Stomach smooth muscle (tissue), 2 donors: ENCODE measurements at regions not wholly inside any gene's neighbourhood (a gene's known extent, or its start where the extent isn't known, plus 50 kb on each side); places are given as distances from the start of the nearest gene placed in this dataset.

ENCODE experiments used
- H3K27ac ChIP-seq: one replicate; pipeline ENCODE4 v1.7.0; 2013; ENCODE audit warnings: mild to moderate bottlenecking, low read length, inconsistent platforms
- H3K27me3 ChIP-seq, 2 donors: one replicate each; pipeline ENCODE4 v1.7.0; 2013; ENCODE audit warnings: low read length in 2 of 2; ENCODE audit not compliant: insufficient read depth in 2 of 2, control insufficient read depth in 1 of 2
- H3K36me3 ChIP-seq, 2 donors: one replicate each; pipeline ENCODE4 v1.7.0; 2013; ENCODE audit warnings: low read length in 2 of 2; ENCODE audit not compliant: control insufficient read depth in 2 of 2, insufficient read depth in 2 of 2
- H3K4me1 ChIP-seq: one replicate; pipeline ENCODE4 v1.7.0; 2013; ENCODE audit warnings: low read length; ENCODE audit not compliant: control insufficient read depth, insufficient read depth
- H3K4me3 ChIP-seq, 2 donors: one replicate each; pipeline ENCODE4 v1.7.0; 2013; ENCODE audit warnings: low read length in 2 of 2
- H3K9ac ChIP-seq, 2 donors: one replicate each; pipeline ENCODE4 v1.7.0; 2013; ENCODE audit warnings: low read length in 2 of 2, mild to moderate bottlenecking in 1 of 2
- H3K9me3 ChIP-seq, 2 donors: one replicate each; pipeline ENCODE4 v1.7.0; 2013; ENCODE audit warnings: low read length in 2 of 2; ENCODE audit not compliant: control insufficient read depth in 2 of 2
- donor health status: healthy.
- donor health status: Pancreatic carcinoma.

DNA sequence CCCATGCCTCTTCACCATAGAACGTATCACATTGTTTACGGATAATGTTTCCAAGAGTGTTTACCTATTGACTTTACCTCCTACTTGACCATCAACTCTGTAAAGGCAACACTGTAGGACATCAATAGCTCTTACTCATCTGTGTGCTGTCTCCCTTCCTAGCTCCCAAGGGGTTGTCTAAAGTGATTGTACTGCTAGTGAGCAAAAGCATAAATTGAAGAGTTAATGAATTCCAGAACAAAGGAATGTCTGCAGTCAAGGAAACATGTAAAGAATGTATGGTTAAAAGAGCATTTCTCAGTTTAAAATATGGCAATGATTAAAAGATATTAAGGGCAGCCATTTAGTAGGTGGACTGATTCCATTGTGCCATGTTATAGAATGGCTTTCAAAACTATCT, 985.4 kb downstream of the TBC1D32 start:
- H3K9me3 ChIP-seq, result peaks cover 0 to 2% of the 10 kb centered on the region in 2 donors
- no peak overlapping the region for H3K4me3 ChIP-seq
- no peak overlapping the region for H3K27ac ChIP-seq
- no peaks in the 10 kb centered on the region for H3K36me3 ChIP-seq
- H3K4me1 ChIP-seq, result no peaks in the 10 kb centered on the region
- H3K27me3 ChIP-seq, result no peaks in the 10 kb centered on the region
- H3K9ac ChIP-seq, result no peak overlapping the region

DNA sequence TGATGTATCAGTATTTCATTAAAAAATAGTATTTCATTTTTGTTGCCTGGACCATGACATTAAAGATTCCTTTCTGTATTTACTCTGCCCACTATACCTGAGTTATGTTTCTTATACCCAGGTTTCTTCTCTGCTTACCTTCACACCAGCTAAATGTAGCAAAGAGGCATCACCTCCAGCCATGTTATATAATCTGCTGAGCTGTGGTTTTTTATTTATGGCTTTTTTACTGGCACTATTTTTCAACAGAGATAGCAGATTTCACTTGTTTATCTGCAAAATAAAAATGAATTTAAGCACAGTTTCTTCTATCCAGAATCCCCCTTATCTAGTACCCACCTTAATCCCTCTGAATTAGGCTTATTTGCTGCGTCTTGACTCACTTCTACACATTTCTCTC, 979.0 kb upstream of the MAN1A1 start:
- H3K4me1 ChIP-seq, result no peaks in the 10 kb centered on the region
- no peak overlapping the region for H3K27ac ChIP-seq
- no peaks in the 10 kb centered on the region for H3K27me3 ChIP-seq
- H3K36me3 ChIP-seq, result no peaks in the 10 kb centered on the region
- H3K4me3 ChIP-seq, result no peak overlapping the region
- H3K9ac ChIP-seq, result no peak overlapping the region
- no peaks in the 10 kb centered on the region for H3K9me3 ChIP-seq

DNA sequence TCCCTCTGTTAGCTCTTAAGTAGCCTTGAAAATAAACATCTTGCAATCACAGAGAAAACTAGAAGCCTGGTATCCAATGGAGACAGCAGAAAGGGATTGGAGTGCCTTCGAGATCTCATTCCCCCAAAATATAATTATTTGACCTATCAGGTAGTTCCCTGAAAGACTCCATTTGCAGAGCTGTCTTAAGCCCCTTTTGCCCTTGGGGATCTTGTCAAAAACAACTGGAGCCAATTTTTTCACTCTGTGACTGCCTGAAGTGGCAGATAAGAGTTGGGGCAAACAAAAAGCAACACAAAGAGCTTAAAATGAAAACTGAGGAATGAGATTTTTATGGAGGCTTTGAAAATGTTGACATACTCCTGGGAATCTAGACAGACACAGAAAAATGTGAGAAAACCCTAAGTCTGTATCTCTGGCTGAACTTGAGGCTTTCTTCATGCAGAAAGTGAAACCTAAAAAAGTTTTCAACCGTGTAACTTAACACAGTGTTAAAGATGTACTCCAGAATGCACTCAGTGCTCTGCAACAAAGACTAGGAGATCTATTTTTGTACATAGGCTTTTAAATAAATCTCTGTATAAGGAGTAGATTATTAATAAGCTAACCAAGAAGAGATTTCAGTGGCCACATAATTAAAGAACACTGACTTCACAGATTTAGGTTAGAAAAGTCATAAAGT, 971.1 kb upstream of the MAN1A1 start:
- no peak overlapping the region for H3K4me3 ChIP-seq
- H3K9me3 ChIP-seq, result peaks cover 0 to 3% of the 10 kb centered on the region in 2 donors
- no peaks in the 10 kb centered on the region for H3K27me3 ChIP-seq
- no peaks in the 10 kb centered on the region for H3K36me3 ChIP-seq
- H3K27ac ChIP-seq, result no peak overlapping the region
- H3K4me1 ChIP-seq, result no peaks in the 10 kb centered on the region
- no peak overlapping the region for H3K9ac ChIP-seq

DNA sequence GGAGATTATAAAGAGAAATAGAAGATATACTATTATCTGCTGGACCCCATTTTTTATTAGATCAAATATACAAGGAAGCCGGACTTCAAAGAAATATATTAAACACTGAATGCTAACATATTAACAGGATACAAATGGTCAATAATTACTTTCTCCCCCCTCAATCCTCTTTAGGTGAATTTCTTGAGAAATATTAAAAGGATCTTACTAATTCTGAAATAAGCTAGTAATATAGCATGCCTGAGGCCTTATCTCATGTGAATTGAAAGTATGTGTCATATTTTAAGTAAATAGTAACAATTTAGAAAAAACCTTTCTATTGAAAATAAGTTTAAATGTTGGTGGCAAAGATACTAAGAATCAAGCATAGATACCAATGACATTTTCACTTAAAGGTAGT, 954.7 kb upstream of the MAN1A1 start:
- Histone ChIP-seq H3K36me3 (no peaks in the 10 kb centered on the region), H3K4me3 (no peak overlapping the region), H3K9ac (no peak overlapping the region), H3K4me1 (no peaks in the 10 kb centered on the region), H3K9me3 (no peaks in the 10 kb centered on the region), H3K27me3 (no peaks in the 10 kb centered on the region), H3K27ac (no peak overlapping the region)

DNA sequence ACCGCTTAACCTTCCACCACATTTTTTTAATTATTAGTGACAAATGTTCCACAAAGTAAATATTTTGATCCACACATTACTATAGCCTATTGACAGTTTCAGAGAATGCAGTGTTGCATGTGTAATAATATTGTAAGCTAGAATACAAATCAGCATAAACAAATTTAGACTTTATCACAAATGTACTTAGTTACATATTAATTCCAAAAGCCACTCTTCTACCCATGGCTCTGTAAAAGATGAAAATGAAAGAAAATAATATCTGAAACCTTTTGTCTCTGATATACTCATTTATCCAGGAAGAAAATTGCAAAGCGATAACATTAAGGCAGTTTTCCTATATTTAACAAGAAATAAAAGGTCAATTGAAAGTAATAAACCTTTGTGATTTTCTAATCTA, 954.0 kb upstream of the MAN1A1 start:
- H3K27ac ChIP-seq, result no peak overlapping the region
- H3K9ac ChIP-seq, result no peak overlapping the region
- no peaks in the 10 kb centered on the region for H3K27me3 ChIP-seq
- no peaks in the 10 kb centered on the region for H3K36me3 ChIP-seq
- H3K9me3 ChIP-seq, result no peaks in the 10 kb centered on the region
- no peak overlapping the region for H3K4me3 ChIP-seq
- H3K4me1 ChIP-seq, result no peaks in the 10 kb centered on the region

DNA sequence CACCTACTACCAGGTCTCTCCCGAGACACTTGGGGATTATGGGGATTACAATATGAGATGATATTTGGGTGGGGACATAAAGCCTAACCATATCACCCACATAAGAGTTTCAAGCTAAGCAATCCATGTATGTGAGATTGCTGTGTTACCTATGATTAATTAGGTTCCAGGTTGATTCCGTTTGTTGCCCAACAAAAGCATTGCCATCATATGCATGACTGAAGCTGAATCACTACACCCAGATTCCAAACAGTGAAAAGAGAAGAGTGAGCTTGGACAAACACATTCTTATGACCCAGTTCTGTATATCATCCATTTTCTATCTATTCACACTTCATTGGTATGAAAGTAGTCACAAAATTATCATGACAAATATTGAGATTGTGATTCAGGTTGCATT, 952.5 kb upstream of the MAN1A1 start:
- no peaks in the 10 kb centered on the region for H3K9me3 ChIP-seq
- H3K27ac ChIP-seq, result no peak overlapping the region
- H3K9ac ChIP-seq, result no peak overlapping the region
- H3K4me1 ChIP-seq, result no peaks in the 10 kb centered on the region
- no peaks in the 10 kb centered on the region for H3K27me3 ChIP-seq
- H3K36me3 ChIP-seq, result no peaks in the 10 kb centered on the region
- H3K4me3 ChIP-seq, result no peak overlapping the region

DNA sequence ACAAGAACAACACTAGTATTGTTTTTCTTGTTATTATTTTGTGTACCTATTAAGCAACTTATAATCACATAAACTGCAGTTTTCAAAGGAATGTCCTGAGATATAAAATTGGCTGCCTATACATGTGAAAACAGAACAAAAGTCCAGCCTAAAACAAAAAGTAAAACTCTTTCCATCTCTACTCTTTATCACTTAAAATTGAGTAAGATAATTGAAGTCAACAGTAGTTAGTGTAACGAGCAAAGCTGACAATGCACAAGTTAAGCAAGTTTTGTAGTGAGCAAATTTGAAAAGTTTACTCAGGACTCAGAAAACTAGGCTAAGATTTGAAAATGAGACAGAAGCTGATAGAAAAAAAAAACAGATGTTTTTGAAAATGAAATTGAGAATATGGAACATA, 941.4 kb upstream of the MAN1A1 start:
- Histone ChIP-seq H3K4me1 (no peaks in the 10 kb centered on the region), H3K36me3 (no peaks in the 10 kb centered on the region), H3K4me3 (no peak overlapping the region), H3K27me3 (no peaks in the 10 kb centered on the region), H3K27ac (no peak overlapping the region), H3K9me3 (no peaks in the 10 kb centered on the region), H3K9ac (no peak overlapping the region)

DNA sequence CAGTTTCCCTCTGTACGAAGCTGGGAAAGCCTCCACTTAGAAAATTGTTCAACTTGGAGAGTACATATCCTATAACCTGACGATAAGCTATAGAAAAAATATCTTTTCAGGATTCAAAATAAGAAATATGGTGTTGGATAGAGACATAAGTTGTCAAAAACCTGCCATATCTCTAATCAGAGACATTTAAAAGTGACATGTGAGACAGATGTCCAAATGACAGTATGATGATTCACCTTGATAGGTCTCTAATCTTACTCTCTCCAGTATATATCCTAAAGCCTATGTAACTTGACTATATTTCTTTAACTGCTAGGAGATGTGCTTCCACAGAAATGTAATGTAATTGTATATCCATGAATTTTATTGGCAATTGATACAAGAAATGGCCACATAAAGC, 932.4 kb upstream of the MAN1A1 start:
- no peak overlapping the region for H3K4me3 ChIP-seq
- no peaks in the 10 kb centered on the region for H3K36me3 ChIP-seq
- H3K27ac ChIP-seq, result no peak overlapping the region
- no peaks in the 10 kb centered on the region for H3K9me3 ChIP-seq
- H3K4me1 ChIP-seq, result no peaks in the 10 kb centered on the region
- H3K9ac ChIP-seq, result no peak overlapping the region
- H3K27me3 ChIP-seq, result no peaks in the 10 kb centered on the region

DNA sequence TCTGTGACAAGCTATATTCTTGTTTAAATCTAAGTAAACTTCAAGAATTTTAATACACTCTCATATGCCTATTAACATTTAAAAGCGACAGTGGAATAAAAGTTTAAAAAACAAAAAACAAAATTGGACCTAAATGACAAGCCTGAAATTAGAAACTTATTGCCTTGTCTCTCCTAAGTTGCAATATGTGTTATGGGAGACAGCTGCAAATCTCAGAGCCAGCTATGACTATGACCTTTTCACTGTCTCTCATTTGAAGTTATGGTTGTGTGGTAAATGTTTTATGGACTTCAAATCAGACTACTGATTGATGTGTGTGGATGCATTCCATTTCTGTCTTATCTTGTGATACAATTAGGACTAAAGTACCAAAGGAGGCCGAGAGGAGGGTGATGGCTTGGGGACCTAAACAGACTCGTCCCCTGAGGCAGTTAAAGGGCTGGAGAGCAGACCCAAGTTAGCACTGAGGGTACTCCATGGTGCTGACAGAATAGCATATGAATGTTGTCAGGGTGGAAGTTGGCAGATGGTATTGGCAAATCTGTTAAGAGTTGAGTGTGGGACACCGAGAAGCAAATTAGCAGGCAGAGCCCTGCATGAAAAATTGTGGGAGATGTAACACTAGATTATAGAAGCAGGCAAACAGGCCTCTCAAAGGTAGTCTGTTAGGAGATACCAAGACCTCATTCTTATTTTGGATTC, 930.1 kb upstream of the MAN1A1 start:
- H3K27me3 ChIP-seq, result no peaks in the 10 kb centered on the region
- no peak overlapping the region for H3K4me3 ChIP-seq
- H3K36me3 ChIP-seq, result no peaks in the 10 kb centered on the region
- H3K9me3 ChIP-seq, result no peaks in the 10 kb centered on the region
- no peak overlapping the region for H3K9ac ChIP-seq
- no peak overlapping the region for H3K27ac ChIP-seq
- H3K4me1 ChIP-seq, result no peaks in the 10 kb centered on the region

DNA sequence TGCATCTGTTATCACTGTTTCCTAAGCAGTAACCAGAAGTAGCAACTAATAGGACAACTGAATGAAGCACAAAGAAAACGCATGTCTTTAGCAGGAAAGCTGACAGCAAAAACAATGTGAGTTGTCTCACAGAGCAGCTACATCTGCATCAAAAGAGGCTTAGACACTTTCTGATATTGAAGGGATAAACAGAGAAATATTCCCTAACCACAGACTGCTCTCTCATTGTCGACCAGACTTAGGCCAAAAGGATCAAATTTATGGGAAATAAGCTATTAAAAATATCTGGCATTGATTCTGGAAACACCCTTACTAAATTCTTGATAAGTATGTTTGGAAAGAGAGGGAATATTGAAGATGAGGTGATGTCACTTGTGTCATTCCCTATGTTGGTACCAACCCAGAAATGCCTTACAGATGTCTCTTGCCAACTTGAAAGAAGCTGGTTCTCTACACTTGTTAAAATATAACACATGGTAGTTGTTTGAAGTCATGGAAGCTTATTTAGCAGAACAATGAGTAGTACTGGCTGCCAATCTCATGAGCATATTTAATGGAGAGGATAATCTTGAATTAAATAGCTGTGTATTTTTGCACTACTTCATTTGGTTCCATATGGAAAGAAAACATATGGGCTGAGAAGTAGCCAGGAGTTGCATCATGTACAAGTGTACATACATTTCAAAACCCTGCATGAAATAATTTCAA, 929.3 kb upstream of the MAN1A1 start:
- no peak overlapping the region for H3K27ac ChIP-seq
- no peaks in the 10 kb centered on the region for H3K9me3 ChIP-seq
- no peaks in the 10 kb centered on the region for H3K27me3 ChIP-seq
- no peak overlapping the region for H3K9ac ChIP-seq
- H3K4me3 ChIP-seq, result no peak overlapping the region
- no peaks in the 10 kb centered on the region for H3K4me1 ChIP-seq
- H3K36me3 ChIP-seq, result no peaks in the 10 kb centered on the region

DNA sequence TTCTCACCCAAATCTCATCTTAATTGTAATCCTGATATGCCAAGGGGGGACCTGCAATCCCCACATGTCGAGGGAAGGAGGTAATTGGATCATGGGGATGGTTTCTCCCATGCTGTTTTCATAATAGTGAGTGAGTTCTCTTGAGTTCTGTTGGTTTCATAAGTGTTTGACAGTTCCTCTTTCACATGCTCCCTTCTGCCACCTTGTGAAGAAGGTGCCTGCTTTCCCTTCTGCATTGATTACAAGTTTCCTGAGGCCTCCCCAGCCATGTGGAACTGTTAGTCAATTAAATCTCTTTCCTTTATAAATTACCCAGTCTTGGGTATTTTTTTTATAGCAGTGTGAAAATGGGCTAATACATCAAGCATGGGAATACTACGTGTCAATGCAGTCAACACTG, 925.0 kb upstream of the MAN1A1 start:
- Histone ChIP-seq H3K9ac (no peak overlapping the region), H3K4me3 (no peak overlapping the region), H3K27me3 (no peaks in the 10 kb centered on the region), H3K4me1 (no peaks in the 10 kb centered on the region), H3K27ac (no peak overlapping the region), H3K36me3 (no peaks in the 10 kb centered on the region), H3K9me3 (no peaks in the 10 kb centered on the region)
